Activated CD4-positive, alpha-beta T cell treated with anti-CD3 and anti-CD28 coated beads for 48 hours (primary cell): ENCODE measurements at regions not wholly inside any gene's neighbourhood (a gene's known extent, or its start where the extent isn't known, plus 50 kb on each side); places are given as distances from the start of the nearest gene placed in this dataset.

Experiments used
- DNase-seq: peaks from one replicate; pipeline ENCODE4 v3.0.0-alpha.2; 2020

DNA sequence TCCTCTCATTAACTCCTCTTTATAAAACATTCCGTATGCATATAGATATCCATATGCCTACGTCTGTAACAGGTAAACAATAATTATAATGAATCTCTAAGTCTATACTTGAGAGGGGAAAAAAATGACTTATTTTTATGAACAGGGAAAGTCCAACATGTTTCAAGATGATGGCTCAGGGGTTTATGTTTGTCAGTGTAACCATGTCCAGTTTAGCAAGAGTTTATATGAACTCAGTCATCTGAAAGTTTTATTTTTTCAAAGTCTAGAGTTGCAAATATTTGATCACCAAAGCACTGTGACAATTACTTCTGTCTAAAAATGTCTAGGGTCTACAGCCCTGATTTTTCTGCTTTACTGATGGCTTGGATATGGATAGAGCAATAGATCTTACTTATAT lies 559.4 kb upstream of the KCNMB2 start:
- DNase-seq, result no peak

DNA sequence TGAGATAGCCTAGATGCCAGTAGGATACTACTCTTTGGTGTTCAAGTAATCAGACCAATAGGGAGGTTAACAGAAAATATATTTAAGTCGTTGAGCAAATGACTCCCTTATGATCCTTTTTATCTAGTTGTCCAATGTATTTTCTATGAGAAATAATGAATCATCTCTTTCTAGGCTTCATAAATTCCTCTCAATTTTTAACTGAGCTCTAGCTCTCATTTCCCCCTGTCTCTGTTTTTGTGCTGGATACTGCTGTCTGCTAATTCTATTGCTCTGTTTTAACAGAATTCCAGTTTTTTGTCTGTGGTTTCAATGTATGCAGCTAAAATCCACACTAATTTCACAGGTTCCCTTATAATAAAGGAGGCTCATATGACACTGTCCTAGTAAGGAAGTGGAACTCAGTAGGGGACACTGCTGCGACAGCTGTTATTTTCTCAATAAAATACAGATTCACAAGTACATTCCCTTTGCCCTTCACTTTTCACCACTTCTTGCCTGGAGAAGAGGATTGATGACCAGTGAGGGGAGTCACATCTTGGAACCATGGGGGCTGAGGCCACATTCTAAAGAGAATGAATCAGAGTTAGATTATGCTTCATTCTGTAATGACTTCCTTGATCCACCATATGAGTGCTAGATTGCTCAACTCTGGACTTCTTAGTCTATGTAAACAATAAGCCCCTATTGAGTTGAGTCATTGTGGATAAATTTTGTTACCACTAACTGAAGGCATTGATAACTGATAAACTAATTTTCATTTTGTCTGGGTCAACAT lies 558.7 kb upstream of the KCNMB2 start:
- no peak for DNase-seq

DNA sequence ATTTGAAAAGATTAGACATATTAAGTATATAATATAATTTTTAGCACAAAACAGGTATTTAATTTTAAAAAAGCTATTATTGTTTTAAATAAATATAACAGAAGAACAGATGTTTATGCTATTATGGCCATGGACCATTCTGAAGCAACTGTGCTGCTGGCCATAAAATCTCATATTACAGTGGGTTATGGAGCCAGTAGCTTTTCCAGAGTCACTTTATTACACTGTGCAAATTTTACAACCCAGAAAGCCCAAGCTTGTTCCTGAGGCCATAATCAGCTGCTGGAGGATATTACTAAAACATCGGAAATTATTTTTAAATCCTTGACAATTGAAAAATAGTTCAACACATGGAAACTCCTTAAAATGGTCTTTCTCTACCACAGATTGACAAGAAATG lies 557.3 kb upstream of the KCNMB2 start:
- DNase-seq, result no peak

DNA sequence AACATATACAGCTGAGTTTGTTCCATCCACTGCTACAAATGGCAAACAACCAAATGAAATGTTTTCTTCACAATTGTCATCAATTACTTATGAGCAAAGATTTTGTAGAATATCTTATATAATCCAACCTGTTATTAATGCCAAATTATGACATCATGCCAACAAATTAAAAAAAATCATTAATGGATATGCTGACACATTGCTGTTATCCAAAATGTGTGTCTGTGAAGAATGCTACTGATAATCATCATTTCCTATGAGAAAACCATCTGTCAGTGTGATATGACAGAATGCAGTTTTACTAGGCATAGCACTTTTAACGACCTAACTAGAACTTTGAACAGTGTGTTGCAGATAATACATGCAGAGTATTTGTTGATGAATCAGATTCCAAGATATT lies 556.5 kb upstream of the KCNMB2 start:
- DNase-seq, result no peak

DNA sequence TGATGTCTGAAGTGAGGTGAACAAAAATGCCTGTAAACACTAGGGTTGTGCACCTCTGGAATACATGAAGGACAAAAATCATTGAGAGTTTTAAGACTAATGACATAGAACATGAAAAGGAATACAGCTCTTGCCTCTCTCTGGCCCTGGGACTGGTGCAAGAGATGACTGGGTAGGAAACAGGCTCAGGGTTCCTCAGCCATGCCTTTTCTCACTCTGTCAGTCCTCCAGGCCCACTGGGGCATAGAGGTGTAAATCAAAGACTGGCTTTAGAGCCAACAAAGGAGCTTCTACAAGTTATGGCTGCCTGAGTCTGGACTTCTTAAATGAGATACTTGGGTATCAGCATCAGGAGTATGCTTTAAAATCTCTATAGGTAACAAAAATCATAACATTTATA lies 554.7 kb upstream of the KCNMB2 start:
- no peak for DNase-seq

DNA sequence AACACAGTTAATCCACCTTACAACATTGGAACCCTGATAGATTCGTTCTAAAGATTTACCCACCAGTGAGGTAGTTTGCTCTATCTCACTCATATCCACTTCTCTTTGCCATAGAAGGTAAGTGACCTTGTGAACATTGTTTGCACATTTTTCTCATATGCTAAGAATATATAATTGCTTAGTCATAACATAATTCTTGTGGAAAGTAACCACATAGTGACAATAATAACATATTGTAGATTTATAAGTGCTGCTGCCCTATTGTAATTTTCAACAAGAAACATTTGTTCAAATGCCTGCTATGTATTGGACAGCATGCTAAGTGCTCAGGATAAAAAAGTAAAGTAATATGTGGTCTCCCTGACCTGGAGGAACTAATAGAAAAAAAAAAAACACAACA lies 554.2 kb upstream of the KCNMB2 start:
- no peak for DNase-seq

DNA sequence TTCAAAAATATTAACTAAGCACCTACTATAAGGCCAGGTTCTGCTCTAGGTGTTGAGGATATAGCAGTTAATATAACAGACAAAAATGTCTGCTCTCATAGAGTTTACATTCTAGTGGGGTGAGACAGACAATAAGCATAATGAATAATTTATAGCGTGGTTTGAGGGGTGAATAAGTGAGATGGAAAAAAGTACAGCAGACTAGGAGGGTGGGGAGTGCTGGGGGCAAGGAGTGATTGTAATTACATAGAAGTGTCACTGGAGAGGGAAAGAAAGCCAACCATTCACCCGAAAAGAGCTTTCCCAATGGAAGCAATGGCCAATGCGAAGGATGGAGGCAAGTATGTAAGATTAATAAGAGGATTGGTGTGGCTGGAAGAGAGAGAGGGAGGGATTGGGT lies 552.9 kb upstream of the KCNMB2 start:
- no peak for DNase-seq

DNA sequence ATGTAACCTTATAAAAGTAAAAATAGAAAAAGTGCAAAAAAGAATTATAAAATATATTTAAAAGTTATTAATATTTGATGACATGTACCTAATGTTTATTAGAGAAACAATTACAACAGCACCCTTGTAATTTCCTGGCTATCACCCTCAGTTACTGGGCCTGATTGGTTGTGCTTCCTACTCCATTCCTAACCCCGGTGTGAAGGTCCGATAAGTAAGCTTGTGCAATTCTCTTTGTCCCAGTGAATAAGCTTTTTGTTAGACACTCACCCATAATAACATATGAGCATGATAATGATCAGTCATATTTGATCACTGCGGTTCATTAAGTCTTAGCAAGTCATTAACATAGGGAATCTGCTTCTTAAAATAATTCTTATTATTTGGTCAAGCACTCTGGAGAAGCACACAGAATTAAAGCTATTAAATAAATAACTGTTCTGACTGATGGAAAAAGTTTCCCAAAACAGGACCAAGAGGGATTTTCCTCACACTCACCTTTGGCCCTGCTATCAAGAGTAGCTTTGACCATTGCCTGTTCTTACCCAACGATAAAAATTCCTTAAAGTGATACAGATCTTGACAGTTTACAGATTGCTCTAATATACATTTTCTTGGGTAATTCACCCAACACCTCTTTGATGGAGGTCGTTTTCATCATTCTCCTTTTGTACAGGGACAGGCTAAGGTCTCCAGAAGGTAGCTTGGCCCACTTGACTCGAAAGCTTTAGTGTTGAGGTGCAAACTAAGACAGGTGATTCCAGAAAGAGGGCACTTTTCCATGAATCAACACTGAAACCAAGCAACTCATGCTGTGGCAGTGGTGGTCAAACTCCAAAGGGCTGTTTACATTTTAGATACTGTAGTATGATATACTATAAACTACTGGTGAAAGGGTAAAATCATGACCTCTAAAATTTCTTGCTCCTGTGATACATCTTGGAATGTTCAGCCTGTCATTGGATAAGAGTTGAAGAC lies 543.0 kb upstream of the KCNMB2 start:
- no peak for DNase-seq

DNA sequence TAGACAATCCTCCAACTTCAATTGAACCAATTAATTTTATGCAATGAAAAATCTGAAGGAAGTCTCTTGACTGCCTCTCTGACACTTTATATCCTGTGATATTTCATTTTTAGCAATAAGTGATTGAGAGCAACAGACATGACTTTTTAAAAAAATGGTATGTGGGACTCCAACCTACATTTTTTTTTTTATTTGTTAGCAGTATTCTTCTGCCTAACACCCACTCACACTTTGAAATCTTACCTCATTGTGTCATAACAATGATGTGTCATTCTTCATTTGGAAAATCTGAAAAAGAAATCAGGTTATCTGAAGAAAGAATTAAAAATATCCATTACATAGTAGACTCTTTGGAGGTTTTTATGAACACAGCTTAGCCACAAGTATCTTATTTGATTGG lies 541.3 kb upstream of the KCNMB2 start:
- no peak for DNase-seq

DNA sequence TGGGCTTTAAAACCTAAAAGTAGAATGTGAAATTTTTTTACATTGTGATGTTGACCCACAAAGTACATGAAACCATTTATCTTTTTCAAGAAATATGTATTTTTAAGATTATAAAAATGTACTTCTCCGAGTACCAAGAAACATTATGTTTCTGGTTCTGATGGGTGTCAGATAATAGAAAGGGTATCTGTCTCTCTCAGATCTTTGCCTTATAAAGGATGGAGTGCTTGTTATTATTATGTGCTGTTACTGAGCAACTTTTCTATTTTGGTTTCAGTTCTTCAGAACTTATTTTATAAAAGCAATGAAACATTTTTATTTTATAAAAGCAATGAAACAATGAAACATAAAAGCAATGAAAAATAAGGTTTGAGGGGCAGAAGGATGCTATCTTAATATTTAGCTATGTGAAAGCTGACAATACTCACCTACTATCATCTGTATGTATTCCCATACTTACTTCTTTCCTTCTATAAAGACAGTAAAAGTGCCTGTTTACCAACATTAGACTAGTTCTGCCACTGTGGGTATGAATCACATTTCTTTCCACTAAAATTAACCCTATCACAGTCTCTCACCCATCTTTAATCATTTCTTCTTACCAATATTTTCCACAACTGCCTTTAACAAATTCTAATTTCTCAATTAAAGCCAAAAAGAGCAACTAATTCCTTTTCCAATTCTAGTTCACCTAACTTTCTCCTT lies 540.7 kb upstream of the KCNMB2 start:
- no peak for DNase-seq

DNA sequence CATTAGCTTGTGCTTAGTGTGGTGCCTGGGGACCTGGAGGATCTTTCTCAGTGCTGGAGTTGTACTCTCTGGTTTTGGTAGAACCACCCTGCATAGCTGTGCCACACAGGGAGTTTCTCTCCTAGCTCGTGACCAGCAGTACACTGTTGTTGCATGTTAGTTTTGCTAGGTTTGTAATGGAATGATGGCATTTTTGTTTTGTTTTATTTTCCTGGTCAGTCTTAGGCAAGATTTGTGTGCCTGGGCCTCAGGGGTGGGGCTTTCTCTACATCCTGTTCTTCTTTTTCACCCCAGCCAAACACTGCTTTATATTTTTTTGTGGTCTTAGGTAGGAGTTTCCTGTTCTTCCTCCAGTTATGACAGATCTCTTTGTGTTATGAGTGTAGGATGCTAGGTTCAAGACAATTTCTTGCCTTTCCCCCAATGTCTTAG lies 534.5 kb upstream of the KCNMB2 start:
- peak; percentile 49 for DNase-seq

DNA sequence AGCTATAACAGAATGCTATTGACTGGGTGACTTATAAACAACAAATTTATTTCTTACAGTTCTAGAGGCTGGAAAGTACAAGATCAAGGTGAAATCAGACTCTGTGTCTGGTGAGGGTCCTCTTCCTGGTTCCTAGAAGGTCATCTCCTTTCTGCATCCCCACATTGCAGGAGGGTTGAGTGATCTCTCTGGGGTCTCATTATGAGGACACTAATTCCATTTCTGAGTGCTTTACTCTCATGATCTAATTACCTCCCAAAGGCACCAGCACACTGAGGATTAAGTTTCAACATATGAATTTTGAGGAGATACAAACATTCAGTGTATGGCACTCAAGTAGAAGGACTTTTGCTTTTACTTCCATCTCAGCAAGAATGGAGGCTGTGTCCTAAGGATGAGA lies 534.1 kb upstream of the KCNMB2 start:
- DNase-seq, result no peak

DNA sequence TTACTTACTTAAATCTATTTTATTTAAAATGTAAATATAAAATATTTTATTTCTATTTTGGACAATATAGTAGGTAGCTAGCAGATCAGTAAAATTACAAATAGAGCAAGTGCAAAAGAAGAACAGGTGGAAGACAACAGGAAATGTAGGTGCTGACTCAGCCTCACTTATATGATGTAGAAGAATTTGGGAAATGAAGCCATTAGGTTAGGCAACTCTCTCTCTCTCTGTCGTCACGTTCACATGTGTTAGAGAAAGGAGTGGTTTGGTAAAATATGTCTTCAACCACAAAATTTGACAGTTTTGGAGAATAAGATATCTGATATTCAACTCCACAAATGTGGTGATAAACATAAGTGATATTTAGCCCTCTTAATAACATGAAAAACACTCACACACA lies 532.5 kb upstream of the KCNMB2 start:
- no peak for DNase-seq

DNA sequence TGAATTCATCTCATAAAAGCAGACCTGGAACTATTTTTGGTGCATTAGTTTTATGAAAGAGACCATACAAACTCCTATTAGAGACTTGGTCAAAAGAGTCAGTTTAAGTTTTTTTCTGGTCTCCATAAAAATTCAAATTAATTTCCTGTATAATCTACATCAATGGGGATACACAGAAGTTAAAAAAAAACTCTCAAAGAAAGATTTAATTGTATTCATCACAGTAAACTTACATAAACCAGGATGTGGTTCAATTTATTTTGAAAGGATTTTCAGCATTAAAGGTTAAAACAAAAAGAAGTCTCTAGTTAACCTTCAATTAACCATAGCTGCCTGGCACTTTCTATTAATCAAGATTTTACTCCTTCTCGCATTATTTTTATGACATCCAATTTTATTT lies 530.3 kb upstream of the KCNMB2 start:
- DNase-seq, result no peak

DNA sequence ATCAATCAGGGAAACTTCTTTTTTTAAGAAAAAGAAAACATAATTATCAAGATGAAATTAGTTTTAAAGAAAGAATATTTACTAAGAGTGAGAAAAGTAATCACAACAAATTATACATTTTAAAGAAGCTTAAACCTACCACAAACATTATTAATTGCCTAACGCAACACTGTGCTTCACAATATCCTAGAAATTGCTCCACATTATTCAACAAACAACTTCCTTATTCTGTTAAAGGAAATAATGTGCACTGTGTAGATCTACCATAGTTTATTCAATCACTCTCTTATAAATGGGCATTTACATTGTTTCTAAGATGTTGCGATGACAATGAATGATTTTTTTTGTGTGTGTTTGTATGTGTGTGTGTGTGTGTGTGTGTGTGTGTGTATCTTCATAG lies 525.9 kb upstream of the KCNMB2 start:
- no peak for DNase-seq

DNA sequence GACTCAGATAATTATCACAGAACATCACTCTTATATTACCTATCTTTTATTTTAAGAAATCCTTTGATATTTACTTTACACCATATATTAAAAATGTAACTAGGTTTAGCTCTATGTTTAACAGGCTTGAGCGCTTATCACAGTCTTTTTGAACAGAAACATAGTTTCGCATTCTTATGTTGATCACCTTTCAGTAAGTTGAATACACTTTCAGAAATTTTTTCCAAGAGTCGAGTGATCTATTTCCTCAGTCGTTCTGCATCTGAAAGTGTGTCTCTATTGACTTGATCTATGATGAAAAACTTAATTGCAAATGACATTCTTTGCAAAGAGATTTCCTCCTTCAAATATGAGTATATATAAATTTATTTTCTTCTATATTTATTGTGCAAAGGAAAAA lies 516.6 kb upstream of the KCNMB2 start:
- no peak for DNase-seq

DNA sequence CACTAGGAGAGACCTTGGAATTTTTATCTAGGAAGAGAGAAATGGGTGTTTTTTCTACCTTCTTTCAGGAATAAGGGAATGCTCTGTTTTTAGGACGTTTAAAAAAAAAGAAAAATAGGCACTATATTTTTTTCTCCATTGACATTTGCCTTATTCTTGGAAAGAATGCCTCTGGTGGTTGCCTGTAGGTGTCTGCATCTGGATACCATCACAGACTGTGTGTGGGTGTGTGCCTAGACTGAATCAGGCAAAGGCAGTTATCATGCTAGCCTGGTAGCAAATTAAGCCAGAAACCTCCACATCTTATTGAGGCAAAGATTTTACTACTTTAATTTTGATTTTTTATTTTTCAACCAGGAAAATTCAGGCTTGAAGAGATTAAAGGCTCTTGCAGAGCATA lies 513.6 kb upstream of the KCNMB2 start:
- no peak for DNase-seq

DNA sequence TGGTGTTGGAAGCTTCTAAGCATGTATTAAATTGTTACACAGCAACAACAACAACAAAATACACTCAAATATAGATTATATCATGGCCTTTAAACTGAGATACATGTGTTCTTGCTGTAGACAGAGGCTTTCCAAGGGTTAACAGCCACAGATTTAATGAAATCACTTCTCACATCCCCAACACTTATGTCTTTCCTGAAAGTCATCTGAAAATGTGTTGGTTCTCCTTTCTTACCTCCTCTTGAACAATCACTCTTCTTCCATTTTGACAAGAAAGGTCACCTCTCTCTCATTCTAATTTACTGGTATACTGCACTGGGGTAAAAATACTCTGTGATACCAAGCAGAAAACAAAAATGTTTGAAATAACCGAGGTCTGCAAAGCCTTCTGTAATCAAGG lies 507.3 kb upstream of the KCNMB2 start:
- DNase-seq, result no peak

DNA sequence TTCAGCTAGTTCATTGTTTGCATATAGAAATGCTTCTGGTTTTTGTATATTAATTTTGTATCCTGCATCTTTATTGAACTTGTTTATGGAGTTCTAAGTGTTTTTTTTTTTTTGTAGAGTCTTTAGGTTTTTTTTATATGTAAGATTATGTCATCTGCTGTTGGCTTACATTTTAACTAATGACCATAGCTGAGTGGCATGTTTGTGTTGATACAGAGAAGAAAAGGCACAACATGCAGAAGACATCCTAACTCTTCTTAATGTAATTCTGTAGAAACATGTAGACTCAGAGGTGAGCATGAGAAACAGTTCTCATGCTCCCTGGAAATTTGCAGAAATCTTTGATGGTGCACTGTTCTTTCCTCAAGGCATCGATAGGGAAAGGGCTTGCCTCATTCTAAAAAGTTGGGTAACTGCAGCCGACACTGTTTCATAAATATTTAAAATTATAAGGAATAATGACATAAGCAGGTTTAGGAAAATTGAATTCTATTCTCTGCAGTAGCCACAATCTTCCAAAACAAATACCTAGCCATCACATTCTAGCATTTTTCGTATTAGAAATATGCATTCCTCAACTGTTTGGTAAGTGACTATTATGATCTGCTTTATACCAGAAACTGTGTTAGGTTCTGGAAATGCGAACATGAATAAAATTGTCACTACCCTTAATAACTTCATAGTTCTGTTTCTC lies 499.6 kb upstream of the KCNMB2 start:
- DNase-seq, result no peak

DNA sequence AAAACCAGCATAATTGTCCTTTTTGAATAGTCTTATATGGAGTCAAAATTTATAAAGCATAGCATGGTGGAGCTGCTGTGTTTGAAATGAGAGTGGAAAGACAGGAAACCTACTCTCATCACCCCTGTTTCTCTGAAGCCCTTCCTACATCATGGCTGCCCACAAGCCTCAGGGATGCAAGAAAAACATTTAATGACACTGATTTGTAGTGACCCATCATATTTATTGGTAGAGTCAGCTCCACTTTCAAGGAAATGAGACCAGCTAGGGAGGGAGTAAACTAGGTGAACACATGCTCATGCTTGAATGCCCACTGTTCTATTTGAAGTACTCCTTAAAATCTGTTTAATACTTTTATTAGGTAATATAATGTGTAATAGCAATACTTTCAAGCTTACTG lies 494.3 kb upstream of the KCNMB2 start:
- DNase-seq, result no peak

DNA sequence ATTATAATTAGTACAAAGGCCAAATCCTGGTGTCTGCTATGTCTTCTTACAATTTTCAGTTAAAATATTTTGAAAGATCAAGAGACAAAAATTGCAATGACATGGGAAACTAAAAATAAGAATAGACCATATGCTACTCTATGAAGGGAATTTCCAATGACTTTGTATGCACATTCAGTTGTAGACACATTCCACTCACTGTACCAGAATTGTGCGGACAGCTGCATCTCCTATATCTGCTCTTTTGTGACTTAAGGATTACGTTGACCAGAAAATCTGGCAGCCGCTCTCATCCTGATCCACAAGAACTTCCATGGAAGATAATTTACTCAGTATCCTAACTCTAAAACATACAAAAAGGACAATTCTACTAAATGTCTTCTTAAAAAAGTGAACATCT lies 493.9 kb upstream of the KCNMB2 start:
- DNase-seq, result no peak

DNA sequence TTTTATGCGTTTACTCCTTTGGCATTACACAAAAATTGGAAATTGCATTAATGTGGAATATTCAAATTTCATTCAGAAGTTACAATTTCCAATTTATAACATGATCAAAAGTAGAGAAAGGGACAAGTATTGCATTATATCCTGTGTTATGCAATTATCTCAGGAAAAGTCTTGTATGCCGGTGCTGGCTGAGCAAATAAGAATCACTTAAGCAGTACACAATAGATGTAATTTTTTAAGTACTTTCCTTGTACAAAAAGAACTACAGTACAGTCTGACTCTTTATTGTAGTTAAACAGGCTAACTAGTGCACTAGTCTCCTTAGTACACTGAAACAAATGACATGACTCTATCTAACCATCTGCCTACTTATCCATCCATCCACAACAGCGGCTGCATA lies 493.2 kb upstream of the KCNMB2 start:
- DNase-seq, result no peak

DNA sequence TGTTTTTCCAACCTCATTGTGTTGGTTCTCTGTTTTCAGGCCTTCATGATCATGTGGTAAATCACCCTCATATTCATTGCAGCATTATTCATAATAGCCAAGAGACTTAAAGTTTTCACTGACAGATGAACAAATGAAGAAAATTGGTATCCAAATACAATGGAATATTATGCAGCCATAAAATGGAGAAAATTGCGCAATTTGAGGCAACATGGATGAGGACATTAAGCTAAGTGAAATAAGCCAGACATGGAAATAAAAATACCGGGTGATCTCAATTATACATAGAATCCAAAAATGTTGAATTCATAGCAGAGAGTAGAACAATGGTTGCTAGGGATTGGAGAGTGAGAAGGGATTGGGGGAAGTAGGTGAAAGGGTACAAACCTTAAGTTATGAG lies 491.9 kb upstream of the KCNMB2 start:
- DNase-seq, result no peak
